Loucy (cell line): ENCODE measurements at regions not wholly inside any gene's neighbourhood (a gene's known extent, or its start where the extent isn't known, plus 50 kb on each side); places are given as distances from the start of the nearest gene placed in this dataset.

Experiments used
- CTCF ChIP-seq: fragments of 200-600 bp; sonication (generic); conservative IDR thresholded peaks from 2 replicates; pipeline ENCODE4 v1.5.1; 2014; ENCODE audit warnings: mild to moderate bottlenecking, antibody characterized with exemption, low read length
- EZH2phosphoT487 ChIP-seq: fragments of 200-600 bp; IDR thresholded peaks from 2 replicates; pipeline ENCODE4 v1.6.1; 2018; ENCODE audit warnings: antibody characterized with exemption, mild to moderate bottlenecking, moderate library complexity, borderline replicate concordance

- TF ChIP-seq CTCF (no peak), EZH2phosphoT487 (no peak)
Measured at GRCh38 chr6:81614292-81614691, 138.2 kb downstream of the TENT5A start.
